NCI-H748 (cell line): ENCODE measurements at regions not wholly inside any gene's neighbourhood (a gene's known extent, or its start where the extent isn't known, plus 50 kb on each side); places are given as distances from the start of the nearest gene placed in this dataset.
"Not testable (repeated sequence)": the region's sequence is repeated elsewhere in the genome, so short reads cannot be mapped to it uniquely, and the experiment has no call there.

ENCODE experiments used
- DNase-seq: peaks from one replicate; lab custom pipeline; 2025; ENCODE audit not compliant: unreplicated experiment; lab: John Stamatoyannopoulos, UW

DNA sequence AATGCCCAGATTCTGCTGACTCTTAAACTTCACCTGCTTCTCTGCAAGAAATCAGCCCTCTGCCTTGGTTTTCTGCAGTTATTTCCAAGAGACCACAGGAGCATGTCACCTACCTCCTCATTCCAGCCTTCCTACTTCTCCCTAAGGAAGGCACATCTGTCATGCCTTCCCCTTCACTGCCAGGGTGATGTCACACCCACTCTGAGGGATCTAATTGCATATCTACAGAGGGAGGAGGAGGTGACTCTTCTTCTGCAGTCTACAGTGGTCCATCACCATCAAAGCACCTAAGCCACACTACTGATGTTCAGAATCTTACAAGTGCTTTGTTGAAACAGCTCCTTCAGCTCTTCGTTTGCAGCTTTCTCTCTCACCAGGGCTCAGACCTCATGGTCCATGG is 275.5 kb downstream of the FGFR2 start:
- no peak for DNase-seq

DNA sequence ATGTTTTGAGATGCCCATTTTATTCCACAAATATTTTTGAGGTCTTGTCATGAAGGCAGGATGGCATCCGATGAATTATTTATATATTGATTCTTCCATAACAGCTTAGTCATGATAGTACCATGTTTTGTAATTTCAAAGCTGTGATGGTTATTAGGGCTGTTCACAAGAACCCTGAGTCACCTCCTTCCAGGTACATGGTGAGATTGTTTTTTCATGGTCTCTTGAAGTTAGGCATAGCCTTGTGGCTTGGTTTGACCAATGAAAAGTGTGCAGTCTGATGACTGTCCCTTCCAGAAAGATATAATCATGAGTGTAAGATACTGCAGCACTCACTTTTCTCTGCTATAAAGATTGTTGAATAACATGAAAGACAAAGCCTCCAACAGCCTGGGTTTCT is 274.8 kb downstream of the FGFR2 start:
- DNase-seq, result no peak

DNA sequence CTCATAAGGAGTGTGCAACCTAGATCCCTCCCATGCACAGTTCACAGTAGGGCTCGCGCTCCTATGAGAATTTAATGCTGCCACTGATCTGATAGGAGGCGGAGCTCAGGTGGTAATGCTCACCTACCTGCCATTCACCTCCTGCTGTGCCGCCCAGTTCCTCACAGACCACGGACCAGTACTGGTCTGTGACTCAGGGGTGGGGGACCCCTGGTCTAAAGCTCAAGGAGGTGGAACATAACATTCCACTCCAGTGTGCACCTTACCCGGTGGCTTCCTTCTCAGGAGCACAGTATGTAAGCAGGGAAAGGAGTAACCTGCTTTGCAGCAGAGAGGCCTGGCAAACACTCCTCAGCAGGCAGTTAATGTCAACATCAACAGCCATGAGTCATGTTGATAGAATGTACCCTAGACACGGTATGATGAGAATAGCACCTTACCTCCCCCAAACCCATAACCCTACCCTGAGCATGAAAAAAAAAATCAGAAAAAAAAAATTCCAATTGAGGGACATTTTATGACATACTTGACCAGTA is 273.5 kb downstream of the FGFR2 start:
- DNase-seq, result peak; percentile 21

DNA sequence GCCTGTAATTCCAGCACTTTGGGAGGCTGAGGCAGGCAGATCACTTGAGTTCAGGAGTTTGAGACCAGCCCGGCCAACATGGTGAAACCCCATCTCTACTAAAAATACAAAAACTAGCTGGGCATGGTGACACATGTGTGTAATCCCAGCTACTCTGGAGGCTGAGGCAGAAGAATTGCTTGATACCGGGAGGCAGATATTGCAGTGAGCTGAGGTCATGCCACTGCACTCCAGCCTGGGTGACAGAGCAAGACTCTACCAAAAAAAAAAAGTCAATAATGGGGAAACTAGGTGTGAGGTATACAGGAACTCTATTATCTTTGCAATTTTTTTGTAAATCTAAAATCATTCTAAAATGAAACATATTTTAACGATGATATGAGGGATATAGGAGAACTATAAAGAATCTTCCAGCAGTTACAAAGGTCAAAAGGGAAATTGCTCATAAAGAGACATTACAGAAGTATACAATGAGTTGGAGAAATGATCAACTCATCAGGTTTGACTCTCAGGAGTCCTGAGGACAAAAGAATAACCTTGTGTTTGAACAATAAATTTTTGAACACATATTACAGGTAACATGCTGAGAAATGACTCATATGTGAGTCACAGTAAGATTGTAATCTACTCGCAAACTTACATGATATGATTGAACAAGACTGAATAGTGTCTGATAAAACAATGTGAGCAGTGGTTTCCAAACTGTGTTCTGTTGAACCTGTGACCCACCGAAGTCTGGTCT is 272.6 kb downstream of the FGFR2 start:
- no peak for DNase-seq

- DNase-seq, result no peak
These were observed 271.3 kb downstream of the FGFR2 start for GRCh38 chr10:121326905-121327304.

DNA sequence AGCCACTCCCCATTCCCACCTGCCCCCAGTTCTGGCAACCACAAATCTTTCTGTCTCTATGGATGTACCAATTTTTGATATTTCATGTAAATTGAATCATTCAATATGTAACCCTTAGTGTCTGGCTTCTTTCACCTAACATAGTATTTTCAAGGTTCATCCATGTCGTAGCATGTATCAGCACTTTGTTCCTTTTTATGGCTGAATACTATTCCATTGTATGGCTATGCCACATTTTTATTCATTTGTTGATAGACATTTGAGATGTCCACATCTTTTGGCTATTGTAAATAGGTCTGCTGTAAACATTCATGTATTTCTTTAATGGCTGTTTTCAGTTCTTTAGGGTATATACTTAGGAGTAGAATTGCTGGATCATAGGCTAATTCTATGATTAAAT is 270.5 kb downstream of the FGFR2 start:
- DNase-seq, result no peak

- DNase-seq, result not testable (repeated sequence)
These were observed 268.6 kb downstream of the FGFR2 start for GRCh38 chr10:121329631-121330030.

DNA sequence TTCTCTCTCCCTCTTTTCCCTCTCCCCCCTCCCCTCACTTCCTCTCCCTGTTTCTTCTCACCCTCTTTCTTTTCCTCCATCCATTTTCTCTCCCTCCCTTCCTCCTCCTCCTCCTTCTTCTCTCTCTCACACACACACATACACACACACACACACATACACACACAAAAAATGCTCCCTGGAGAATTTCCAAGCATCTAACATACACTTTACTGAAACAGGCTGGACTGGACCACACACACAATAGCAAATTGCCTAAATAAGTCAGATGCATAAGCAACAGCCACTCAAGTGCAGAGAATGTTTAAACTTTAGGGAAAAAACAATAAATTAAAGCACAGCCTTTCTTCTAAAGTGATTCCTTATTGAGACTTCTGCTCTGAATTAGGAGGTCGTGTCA is 267.7 kb downstream of the FGFR2 start:
- DNase-seq, result no peak

GRCh38 chr10:121332353-121332752 is 265.9 kb downstream of the FGFR2 start:
- no peak for DNase-seq

DNA sequence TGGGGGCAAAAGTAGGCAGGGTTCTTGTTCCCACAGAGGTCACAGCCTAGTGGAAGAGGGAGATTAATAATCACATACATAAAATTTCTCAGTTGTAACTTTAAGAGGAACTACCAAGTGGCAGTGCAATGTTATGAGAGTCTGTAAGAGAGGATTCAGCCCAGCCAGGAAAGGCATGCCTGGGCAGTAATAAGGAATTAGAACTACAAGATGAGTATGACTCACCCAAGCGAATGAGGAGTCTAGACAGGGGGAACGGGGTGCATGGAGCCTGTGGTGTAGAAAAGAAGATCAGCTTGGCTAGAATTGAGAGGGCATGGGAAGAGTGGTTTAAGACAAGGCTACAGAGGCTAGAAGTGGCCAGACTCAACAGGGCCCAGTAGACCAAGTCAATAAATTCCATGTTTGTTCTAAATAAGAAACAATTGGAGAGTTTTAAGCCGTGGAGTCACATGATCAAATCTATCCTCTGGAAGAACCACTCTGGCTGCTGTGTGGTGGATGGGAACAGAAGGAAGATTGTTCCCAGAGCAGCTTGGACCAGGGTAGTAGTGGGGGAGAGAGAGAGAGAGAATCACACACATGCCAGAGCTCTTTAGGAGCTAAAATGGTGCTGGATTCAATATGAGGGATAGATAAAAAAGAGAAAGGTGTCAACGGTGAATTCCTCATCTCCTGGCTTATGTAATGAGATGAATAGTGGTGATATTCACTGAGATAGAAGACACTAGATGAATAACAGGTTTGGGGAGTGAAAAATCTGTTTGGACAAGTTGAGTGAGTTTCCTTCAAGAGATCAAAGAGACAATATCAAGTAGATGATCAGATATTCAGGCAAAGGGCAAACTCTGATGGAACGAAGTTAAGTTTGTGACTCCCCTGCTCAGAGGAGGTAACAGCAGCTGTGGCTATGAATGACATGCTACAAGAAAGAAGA is 265.1 kb downstream of the FGFR2 start:
- DNase-seq, result no peak

DNA sequence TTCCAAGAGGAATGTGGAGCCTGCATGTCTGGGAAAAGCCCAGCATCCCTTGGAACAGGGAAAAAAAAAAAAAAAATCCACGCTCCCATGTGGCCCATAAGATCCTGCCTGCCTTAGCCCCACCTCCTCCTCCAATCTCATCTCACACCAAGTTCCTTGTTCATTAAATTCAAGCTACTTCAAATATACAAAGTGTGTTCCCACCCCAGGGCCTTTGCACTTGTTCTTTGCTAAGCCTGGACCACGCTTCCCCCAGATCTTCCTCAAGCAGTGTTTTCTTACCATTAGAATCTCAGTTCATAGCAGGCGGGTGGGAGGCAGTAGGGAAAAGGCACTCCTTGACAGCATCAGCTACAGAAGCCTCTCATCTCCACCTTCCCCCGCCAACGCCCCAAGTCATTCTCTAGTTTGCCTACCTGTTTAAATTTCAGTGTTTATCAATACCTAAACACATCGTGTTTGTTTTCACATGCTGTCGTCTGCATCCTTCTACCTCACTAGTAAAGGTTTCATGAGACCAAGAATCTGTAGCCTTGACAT is 262.8 kb downstream of the FGFR2 start:
- no peak for DNase-seq

- peak; percentile 86 for DNase-seq
These were observed 260.8 kb downstream of the FGFR2 start for GRCh38 chr10:121337427-121337826.

DNA sequence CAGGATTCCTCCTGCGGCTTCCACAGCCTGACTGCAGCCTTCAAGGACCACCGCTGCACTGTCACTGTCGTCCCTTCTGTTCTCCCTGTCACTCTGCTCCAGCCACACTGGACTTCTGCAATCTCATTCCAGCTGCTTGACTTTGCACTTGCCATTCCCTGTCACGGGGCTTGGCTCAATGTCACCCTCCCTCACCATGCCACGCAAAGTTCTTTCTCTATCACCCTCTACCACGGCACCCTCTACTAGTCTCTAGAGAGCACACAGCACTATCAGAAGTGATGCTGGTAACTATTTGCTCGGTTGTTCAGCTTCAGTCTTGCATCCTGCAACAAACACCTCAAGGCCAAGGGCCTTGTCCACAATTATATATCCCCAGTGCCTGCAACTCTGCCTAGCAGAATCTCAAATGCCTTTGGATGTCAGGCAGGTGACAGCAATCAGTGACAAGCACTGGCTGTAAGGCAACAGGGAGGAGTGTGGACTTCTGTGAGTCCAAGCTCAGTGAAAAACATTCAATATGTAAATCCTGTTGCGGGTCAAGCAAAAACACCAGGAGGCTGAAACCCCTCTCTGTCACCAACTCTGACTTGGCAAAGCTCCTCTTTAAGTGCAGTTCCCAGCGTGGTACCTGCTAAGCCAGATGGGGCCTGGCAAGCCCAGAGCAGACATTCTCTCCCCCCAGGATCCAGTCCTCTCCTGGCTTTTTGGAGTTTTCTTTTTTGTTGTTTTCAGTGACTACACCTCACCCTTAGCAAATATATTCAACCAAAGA is 259.9 kb downstream of the FGFR2 start:
- DNase-seq, result no peak

DNA sequence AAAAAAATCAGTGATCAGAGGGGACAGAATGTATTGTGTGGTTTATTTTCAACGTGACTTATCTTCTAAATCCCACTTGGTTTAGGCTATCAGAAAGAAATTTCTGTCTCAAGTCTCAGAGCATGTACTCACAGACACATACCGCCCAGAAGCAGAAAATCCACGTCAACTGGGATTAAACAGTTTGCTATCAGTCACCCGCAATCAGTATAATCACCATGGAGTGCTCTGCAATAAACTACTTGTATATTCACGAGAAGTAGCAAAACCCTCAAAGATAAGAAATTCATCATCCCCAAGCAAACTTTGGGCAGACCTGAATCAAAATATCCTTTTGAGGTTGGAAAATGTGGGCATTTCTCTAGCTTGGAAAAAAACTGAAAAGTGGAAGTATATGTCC is 259.1 kb downstream of the FGFR2 start:
- no peak for DNase-seq

DNA sequence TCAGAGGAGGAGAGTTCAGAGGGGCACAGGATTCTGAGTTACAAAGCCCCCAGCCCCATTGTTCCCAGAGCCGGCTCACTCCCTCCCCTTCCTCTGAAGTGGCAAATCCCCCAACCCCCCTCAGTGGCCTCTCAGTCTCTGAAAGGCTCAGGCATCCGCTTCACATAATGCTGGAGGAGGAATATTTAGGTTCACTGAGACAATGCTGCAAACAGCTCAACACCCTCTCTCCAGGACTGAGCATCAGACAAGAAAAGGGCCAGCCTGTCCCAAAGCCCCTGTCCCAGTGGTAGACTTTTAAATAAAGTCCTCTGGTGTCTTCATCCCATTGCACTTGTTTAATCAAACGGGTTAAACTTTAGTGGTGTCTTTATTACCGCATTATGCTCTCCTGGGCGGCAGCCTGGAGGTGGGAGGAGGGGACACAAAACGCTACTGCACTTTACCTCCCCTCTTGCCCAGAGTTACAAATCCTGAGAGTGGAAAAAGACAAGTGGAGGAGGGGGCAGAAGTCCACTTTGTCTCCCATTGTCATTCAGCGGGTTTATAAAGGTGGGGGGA is 257.9 kb downstream of the FGFR2 start:
- no peak for DNase-seq

GRCh38 chr10:121351540-121351939 is 246.7 kb downstream of the FGFR2 start:
- DNase-seq, result no peak

GRCh38 chr10:121352231-121352855 is 245.9 kb downstream of the FGFR2 start:
- DNase-seq, result no peak

DNA sequence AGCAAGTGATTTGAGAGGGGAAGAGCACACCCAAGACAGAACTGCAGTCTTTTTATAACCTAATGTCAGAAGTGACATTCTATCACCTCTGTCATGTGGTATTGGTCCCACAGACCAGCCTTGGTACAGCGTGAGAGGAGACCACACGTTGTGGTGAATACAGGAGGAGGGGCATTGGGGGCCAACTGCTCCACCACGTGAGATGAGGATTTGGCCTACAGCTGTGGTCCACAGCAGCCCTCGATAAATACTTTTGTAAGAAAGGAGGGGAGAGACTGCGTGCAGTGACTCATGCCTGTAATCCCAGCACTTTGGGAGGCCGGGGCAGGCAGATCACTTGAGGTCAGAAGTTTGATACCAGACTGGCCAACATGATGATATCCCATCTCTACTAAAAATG is 243.1 kb downstream of the FGFR2 start:
- DNase-seq, result no peak

DNA sequence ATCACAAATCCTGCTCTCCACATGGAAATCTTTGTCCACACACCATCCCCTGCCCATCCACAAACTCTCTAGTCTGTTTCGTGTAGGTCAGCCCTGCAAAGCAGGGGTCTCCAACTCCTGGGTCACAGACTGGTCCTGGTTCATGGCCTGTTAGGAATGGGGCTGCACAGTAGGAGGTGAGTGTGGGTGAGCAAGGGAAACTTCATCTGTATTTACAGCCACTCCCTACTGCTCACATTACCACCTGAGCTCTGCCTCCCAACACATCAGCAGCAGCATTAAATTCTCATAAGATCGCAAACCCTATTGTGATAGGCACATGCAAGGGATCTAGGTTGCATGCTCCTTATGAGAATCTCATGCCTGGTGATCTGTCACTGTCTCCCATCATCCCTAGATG is 242.1 kb downstream of the FGFR2 start:
- no peak for DNase-seq

DNA sequence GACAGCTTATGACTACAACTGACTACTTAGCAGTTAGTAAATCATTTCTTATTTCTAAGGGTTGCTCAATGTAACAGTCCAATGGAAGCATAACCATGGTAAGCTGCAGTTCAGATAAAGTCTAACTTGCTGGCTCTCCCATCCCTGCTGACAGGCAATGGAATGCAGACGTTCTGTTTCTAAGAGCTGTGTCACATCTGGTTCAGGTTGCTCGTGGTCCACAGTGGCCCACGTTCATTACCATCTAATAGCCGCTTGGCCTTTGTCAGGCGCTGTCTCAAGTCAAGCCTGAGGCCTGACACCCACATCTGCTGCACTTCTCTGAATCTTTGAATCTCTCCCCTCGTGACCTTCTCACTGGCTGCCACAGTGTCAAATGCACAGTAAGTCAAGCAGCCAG is 240.8 kb downstream of the FGFR2 start:
- no peak for DNase-seq
